ENCODE measurements at regions not wholly inside any gene's neighbourhood (a gene's known extent, or its start where the extent isn't known, plus 50 kb on each side); places are given as distances from the start of the nearest gene placed in this dataset.

- no peak for TF ChIP-seq EZH2 (IDR thresholded peaks at IDR 0.05; ENCODE audit: low read length)
- TF ChIP-seq, protein P1, sequence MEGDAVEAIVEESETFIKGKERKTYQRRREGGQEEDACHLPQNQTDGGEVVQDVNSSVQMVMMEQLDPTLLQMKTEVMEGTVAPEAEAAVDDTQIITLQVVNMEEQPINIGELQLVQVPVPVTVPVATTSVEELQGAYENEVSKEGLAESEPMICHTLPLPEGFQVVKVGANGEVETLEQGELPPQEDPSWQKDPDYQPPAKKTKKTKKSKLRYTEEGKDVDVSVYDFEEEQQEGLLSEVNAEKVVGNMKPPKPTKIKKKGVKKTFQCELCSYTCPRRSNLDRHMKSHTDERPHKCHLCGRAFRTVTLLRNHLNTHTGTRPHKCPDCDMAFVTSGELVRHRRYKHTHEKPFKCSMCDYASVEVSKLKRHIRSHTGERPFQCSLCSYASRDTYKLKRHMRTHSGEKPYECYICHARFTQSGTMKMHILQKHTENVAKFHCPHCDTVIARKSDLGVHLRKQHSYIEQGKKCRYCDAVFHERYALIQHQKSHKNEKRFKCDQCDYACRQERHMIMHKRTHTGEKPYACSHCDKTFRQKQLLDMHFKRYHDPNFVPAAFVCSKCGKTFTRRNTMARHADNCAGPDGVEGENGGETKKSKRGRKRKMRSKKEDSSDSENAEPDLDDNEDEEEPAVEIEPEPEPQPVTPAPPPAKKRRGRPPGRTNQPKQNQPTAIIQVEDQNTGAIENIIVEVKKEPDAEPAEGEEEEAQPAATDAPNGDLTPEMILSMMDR (optimal IDR thresholded peaks at IDR 0.05 in 1 of 3, IDR thresholded peaks at IDR 0.05 in 1 of 3, conservative IDR thresholded peaks at IDR 0.05 in 1 of 3; ENCODE audit: extremely low read depth in 1 of 3, insufficient read depth in 2 of 3, low read length in 3 of 3) = peak; percentile 12 to 38 (median 18)
These were observed 224.6 kb upstream of the NRP1 start for GRCh38 chr10:33559105-33559504.

Measured in keratinocyte (primary cell).